A172 (cell line): ENCODE measurements at regions not wholly inside any gene's neighbourhood (a gene's known extent, or its start where the extent isn't known, plus 50 kb on each side); places are given as distances from the start of the nearest gene placed in this dataset.

Experiments used
- DNase-seq: peaks from one replicate; pipeline ENCODE4 v3.0.0-alpha.2; 2015; ENCODE audit warnings: low spot score

- no peak for DNase-seq
These were observed 184.7 kb upstream of the FN1 start for GRCh38 chr2:215620528-215620927.

- peak; percentile 31 for DNase-seq
These were observed 184.1 kb upstream of the FN1 start for GRCh38 chr2:215619989-215620388.

GRCh38 chr2:215619022-215619958 is 183.4 kb upstream of the FN1 start:
- DNase-seq: peak; percentile 81

- no peak for DNase-seq
These were observed 182.3 kb upstream of the FN1 start for GRCh38 chr2:215618145-215618544.

- no peak for DNase-seq
These were observed 181.4 kb upstream of the FN1 start for GRCh38 chr2:215617060-215617824.

- DNase-seq: no peak
These were observed 179.9 kb upstream of the FN1 start for GRCh38 chr2:215615803-215616174.

- no peak for DNase-seq
These were observed 179.4 kb upstream of the FN1 start for GRCh38 chr2:215615067-215615802.

- no peak for DNase-seq
These were observed 178.4 kb upstream of the FN1 start for GRCh38 chr2:215614296-215614695.

GRCh38 chr2:215613888-215614287 is 178.0 kb upstream of the FN1 start:
- no peak for DNase-seq

- DNase-seq: no peak
These were observed 177.4 kb upstream of the FN1 start for GRCh38 chr2:215613280-215613679.

- no peak for DNase-seq
These were observed 176.9 kb upstream of the FN1 start for GRCh38 chr2:215612786-215613185.

- DNase-seq: no peak
These were observed 175.9 kb upstream of the FN1 start for GRCh38 chr2:215611609-215612386.

GRCh38 chr2:215609089-215610032 is 173.5 kb upstream of the FN1 start:
- DNase-seq: peak; percentile 77

- no peak for DNase-seq
These were observed 171.9 kb upstream of the FN1 start for GRCh38 chr2:215607766-215608165.

GRCh38 chr2:215606219-215606618 is 170.4 kb upstream of the FN1 start:
- DNase-seq: no peak

- no peak for DNase-seq
These were observed 169.3 kb upstream of the FN1 start for GRCh38 chr2:215605214-215605613.

- DNase-seq: no peak
These were observed 168.7 kb upstream of the FN1 start for GRCh38 chr2:215604606-215605005.

- DNase-seq: no peak
These were observed 167.6 kb upstream of the FN1 start for GRCh38 chr2:215603440-215603839.

- no peak for DNase-seq
These were observed 167.1 kb upstream of the FN1 start for GRCh38 chr2:215602997-215603396.

- no peak for DNase-seq
These were observed 166.3 kb upstream of the FN1 start for GRCh38 chr2:215601990-215602721.
